Neural progenitor cell (in vitro differentiated cells): ENCODE measurements at regions not wholly inside any gene's neighbourhood (a gene's known extent, or its start where the extent isn't known, plus 50 kb on each side); places are given as distances from the start of the nearest gene placed in this dataset.

Experiments used
- CTCF ChIP-seq: fragments of 200-600 bp; sonication (generic); IDR thresholded peaks from 2 replicates; pipeline ENCODE4 v1.5.1; 2017; ENCODE audit warnings: antibody characterized with exemption, mild to moderate bottlenecking
- EZH2 ChIP-seq: fragments of 200-600 bp; sonication (generic); IDR thresholded peaks from 2 replicates; pipeline ENCODE4 v1.6.1; 2017; ENCODE audit warnings: antibody characterized with exemption, mild to moderate bottlenecking, moderate library complexity
- EZH2phosphoT487 ChIP-seq: fragments of 200-600 bp; sonication (generic); IDR thresholded peaks from 2 replicates; pipeline ENCODE4 v1.6.1; 2017; ENCODE audit warnings: antibody characterized with exemption

GRCh38 chr3:88703501-88704059 lies 403.8 kb upstream of the EPHA3 start:
- TF ChIP-seq CTCF (no peak), EZH2phosphoT487 (no peak), EZH2 (no peak)
